ENCODE measurements at regions not wholly inside any gene's neighbourhood (a gene's known extent, or its start where the extent isn't known, plus 50 kb on each side); places are given as distances from the start of the nearest gene placed in this dataset.
"Not testable (repeated sequence)": the region's sequence is repeated elsewhere in the genome, so short reads cannot be mapped to it uniquely, and the experiment has no call there.

DNA sequence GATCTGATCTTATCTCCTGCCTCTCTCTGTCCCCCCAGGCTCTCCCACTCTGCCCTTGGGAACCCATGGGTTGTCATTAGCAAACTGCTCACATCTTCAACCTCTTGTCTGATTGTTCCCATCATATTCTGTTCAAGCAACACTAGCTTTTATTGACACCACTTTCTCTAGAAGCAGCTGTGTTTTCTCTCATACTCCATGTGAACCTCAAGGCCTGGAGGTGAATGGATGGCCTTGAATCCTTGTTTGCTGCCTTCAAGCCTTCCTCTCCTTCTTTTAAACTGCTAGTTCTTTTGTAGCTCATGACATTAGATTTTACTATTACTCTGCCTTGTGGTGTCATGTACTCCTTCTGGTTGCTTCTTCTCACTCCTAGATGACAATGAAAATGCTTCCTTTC, 149.5 kb upstream of the WDFY3 start:
- H3K4me3 ChIP-seq = no peak overlapping the region
- H3K27me3 ChIP-seq (ENCODE audit: low read depth) = no peaks in the 10 kb centered on the region
- DNase-seq (ENCODE audit: low spot score in 2 of 2) = no peak
- H3K36me3 ChIP-seq (replicated peaks) = no peaks in the 10 kb centered on the region
- no peaks in the 10 kb centered on the region for H3K9me3 ChIP-seq
- no peaks in the 10 kb centered on the region for H3K4me1 ChIP-seq
- in situ Hi-C loops (cut with MboI; ENCODE audit: low sequenced_read_pairs) = no loop called here

DNA sequence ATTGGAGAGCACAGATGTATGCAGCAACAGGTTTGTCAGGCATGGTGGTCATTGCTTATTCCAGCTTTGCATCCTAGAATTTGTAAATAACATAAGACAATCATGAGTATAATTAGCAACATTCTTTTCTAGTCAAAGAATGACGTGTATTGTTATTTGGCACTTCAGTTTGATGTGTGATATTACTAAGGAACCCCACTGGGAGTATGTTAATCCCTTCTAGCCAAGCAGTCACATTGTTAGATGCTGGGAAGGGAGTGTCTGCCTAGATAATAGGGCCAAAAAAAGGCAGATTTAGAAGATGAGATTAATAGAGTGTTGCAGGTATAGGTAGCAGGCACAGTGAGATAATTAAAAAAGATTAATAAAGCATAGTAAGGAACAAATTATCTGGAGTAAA, 159.2 kb upstream of the WDFY3 start:
- in situ Hi-C loops (cut with MboI; ENCODE audit: low sequenced_read_pairs) = no loop called here
- Histone ChIP-seq H3K4me1 (peaks cover 13% of the 10 kb centered on the region), H3K9me3 (no peaks in the 10 kb centered on the region), H3K27me3 (ENCODE audit: low read depth) (peaks cover 3% of the 10 kb centered on the region; the same call in 1 of the 2 replicates), H3K4me3 (no peak overlapping the region), H3K36me3 (replicated peaks) (no peaks in the 10 kb centered on the region)
- peak in 1 of 2 experiments; percentile 21 for DNase-seq (ENCODE audit: low spot score in 2 of 2)

DNA sequence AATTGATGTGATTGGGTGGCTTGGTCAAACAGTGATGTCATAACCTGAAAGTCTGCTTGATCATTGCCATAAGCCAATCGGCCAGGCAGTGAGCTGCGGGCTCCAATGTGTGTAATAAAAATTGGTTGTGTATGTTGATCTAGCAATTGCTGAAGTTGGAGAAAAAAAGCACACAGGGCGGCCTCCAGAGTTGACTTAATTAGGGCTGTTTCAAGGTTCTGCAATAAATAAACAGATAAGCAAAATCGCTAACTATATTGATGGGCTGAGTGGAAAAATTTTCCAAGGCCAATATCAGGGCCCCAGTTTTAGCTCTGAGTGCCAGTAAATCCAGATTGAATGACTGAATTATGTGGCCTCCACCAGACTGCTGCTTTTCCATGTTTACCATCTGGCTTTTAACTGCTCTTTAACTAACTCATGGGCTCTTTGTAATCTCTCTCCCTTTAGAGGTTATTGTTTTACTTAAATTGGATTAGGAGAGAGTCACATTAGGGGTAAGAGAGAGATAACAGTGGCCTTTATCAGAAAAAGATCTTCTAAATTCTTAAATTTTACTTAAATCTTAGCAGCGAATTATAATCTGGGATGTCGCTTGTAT, 160.6 kb upstream of the WDFY3 start:
- in situ Hi-C loops (cut with MboI; ENCODE audit: low sequenced_read_pairs) = no loop called here
- Histone ChIP-seq H3K27me3 (ENCODE audit: low read depth) (0 out of 2 replicates have a peak, but pooled peaks cover 2% of the 10 kb centered on the region), H3K4me3 (no peak overlapping the region), H3K36me3 (replicated peaks) (no peaks in the 10 kb centered on the region), H3K9me3 (no peaks in the 10 kb centered on the region), H3K4me1 (peaks cover 13% of the 10 kb centered on the region)
- DNase-seq (ENCODE audit: low spot score in 2 of 2) = no peak

DNA sequence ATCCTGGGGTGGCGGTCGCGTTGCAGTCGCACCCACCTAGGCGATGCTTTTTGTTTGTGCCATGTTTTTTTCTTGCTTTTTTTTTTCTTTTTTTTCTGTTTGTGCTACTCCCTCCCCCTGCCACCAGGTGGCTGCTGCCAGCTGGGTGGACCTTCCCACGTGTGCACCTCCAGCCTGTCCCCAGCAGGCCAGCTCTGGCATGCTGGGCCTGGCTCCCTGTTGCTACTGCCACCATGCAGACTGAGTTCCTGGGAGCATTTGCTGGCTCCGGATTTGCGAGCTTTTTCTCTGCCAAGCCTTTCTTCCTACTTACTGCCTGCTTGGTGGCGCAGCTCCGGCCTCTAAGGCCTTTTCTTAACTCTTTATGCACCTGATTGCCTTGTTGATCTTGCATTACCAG, 161.2 kb upstream of the WDFY3 start:
- H3K4me1 ChIP-seq = peaks cover 13% of the 10 kb centered on the region

GRCh38 chr4:85128246-85129204, 162.0 kb upstream of the WDFY3 start:
- H3K4me3 ChIP-seq = no peak overlapping the region
- in situ Hi-C loops (cut with MboI; ENCODE audit: low sequenced_read_pairs) = no loop called here
- DNase-seq (ENCODE audit: low spot score in 2 of 2) = peak; percentile 44 to 54
- H3K4me1 ChIP-seq = peaks cover 13% of the 10 kb centered on the region
- peaks cover 2% of the 10 kb centered on the region; the same call in 1 of the 2 replicates for H3K27me3 ChIP-seq (ENCODE audit: low read depth)
- H3K9me3 ChIP-seq = no peaks in the 10 kb centered on the region
- H3K36me3 ChIP-seq (replicated peaks) = no peaks in the 10 kb centered on the region

More for the DNA sequence above, 161.2 kb upstream of the WDFY3 start:
- no peak overlapping the region for H3K4me3 ChIP-seq
- in situ Hi-C loops (cut with MboI; ENCODE audit: low sequenced_read_pairs) = no loop called here
- no peaks in the 10 kb centered on the region for H3K9me3 ChIP-seq
- no peaks in the 10 kb centered on the region for H3K36me3 ChIP-seq (replicated peaks)
- peak; percentile 22 to 54 for DNase-seq (ENCODE audit: low spot score in 2 of 2)
- H3K27me3 ChIP-seq (ENCODE audit: low read depth) = 0 out of 2 replicates have a peak, but pooled peaks cover 2% of the 10 kb centered on the region

- H3K27me3 ChIP-seq (ENCODE audit: low read depth); in situ Hi-C loops (cut with MboI; ENCODE audit: low sequenced_read_pairs); H3K9me3 ChIP-seq; H3K36me3 ChIP-seq (replicated peaks); H3K4me3 ChIP-seq: not testable (repeated sequence)
- peak in 1 of 2 experiments; percentile 31 for DNase-seq (ENCODE audit: low spot score in 2 of 2)
- H3K4me1 ChIP-seq = peaks cover 12% of the 10 kb centered on the region
Measured at GRCh38 chr4:85129354-85130125, 163.1 kb upstream of the WDFY3 start.

DNA sequence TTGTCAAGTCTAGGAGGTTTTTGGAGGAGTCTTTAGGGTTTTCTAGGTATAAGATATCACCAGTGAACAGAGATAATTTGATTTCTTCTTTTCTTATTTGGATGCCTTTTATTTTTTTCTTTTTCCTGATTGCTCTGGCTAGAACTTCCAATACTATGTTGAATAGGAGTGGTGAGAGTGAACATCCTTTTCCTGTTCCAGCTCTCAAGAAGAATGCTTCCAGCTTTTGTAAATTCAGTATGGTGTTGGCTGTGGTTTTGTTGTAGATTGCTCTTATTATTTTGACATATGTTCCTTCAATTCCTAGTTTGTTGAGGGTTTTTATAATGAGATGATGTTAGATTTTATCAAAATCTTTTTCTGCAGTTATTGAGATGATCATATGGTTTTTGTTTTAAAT, 165.6 kb upstream of the WDFY3 start:
- Histone ChIP-seq H3K9me3 (no peaks in the 10 kb centered on the region), H3K4me3 (no peak overlapping the region), H3K36me3 (replicated peaks) (no peaks in the 10 kb centered on the region), H3K4me1 (peaks cover 9% of the 10 kb centered on the region), H3K27me3 (ENCODE audit: low read depth) (peaks cover 2% of the 10 kb centered on the region; the same call in 1 of the 2 replicates)
- DNase-seq (ENCODE audit: low spot score in 2 of 2) = no peak
- in situ Hi-C loops (cut with MboI; ENCODE audit: low sequenced_read_pairs) = no loop called here

- H3K36me3 ChIP-seq (replicated peaks) = no peaks in the 10 kb centered on the region
- peaks cover 9% of the 10 kb centered on the region for H3K4me1 ChIP-seq
- no peaks in the 10 kb centered on the region for H3K9me3 ChIP-seq
- no peak for DNase-seq (ENCODE audit: low spot score in 2 of 2)
- H3K4me3 ChIP-seq = no peak overlapping the region
- peaks cover 2% of the 10 kb centered on the region; the same call in 1 of the 2 replicates for H3K27me3 ChIP-seq (ENCODE audit: low read depth)
- in situ Hi-C loops (cut with MboI; ENCODE audit: low sequenced_read_pairs) = no loop called here
Measured at GRCh38 chr4:85132570-85132969, 166.1 kb upstream of the WDFY3 start.

- H3K4me3 ChIP-seq; in situ Hi-C loops (cut with MboI; ENCODE audit: low sequenced_read_pairs); H3K4me1 ChIP-seq; H3K9me3 ChIP-seq; H3K36me3 ChIP-seq (replicated peaks): not testable (repeated sequence)
- peak in 1 of 2 experiments; percentile 66 for DNase-seq (ENCODE audit: low spot score in 2 of 2)
- H3K27me3 ChIP-seq (ENCODE audit: low read depth) = peaks cover 13% of the 10 kb centered on the region
Measured at GRCh38 chr4:85139749-85140148, 173.3 kb upstream of the WDFY3 start.

DNA sequence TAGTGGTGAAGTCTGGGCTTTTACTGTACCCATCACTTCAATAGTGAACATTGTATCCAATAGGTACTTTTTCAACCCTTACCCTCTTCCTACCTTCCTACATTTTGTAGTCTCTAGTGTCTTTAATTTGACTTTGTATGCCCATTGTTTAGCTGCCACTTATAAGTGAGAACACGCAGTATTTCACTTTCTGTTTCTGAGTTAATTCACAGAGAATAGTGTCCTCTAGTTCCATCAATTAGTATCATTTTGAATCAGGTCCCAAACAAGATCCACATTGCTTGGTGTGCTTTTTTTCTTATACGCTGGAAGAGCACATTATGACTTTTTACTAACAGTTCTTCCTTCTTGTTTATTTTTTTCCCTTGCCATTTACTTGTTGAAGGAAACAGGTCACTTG, 176.0 kb upstream of the WDFY3 start:
- H3K4me3 ChIP-seq = no peak overlapping the region

DNA sequence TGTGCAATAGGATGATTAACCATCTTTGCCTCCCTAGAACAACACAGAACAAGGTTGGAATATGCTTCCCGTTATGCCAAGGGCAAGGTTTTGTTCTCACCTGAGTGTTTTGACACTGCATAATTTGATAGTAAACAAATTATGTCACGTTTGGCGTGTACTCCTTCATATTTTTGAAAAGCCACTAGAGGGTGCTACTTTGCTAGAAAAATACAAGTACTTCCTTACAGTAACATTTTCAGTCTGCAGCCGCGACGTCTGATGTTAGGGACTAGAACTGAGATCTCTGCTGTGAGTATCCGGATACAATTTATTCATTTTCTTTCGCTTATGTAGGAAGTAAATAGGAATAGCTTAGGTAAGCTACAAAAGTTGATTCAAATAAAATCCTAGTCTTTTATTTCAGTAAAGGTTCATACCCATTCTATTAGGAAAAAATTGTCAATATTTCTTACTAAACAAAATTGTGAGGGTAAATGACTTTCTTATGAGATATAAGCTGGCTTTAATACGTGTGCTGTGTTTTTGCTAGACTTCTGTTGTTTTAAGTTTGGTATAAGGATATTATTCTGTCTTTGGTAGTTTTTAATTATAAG, 181.1 kb upstream of the WDFY3 start:
- in situ Hi-C loops (cut with MboI; ENCODE audit: low sequenced_read_pairs) = no loop called here
- peaks cover 20% of the 10 kb centered on the region for H3K27me3 ChIP-seq (ENCODE audit: low read depth)
- peak; percentile 47 to 58 for DNase-seq (ENCODE audit: low spot score in 2 of 2)
- no peaks in the 10 kb centered on the region for H3K4me1 ChIP-seq
- no peaks in the 10 kb centered on the region for H3K9me3 ChIP-seq
- no peaks in the 10 kb centered on the region for H3K36me3 ChIP-seq (replicated peaks)
- H3K4me3 ChIP-seq = no peak overlapping the region

More for the DNA sequence above, 176.0 kb upstream of the WDFY3 start:
- Histone ChIP-seq H3K36me3 (replicated peaks) (no peaks in the 10 kb centered on the region), H3K27me3 (ENCODE audit: low read depth) (peaks cover 15% of the 10 kb centered on the region), H3K9me3 (no peaks in the 10 kb centered on the region), H3K4me1 (no peaks in the 10 kb centered on the region)
- DNase-seq (ENCODE audit: low spot score in 2 of 2) = no peak
- in situ Hi-C loops (cut with MboI; ENCODE audit: low sequenced_read_pairs) = no loop called here

- no peak overlapping the region for H3K4me3 ChIP-seq
- H3K9me3 ChIP-seq = no peaks in the 10 kb centered on the region
- DNase-seq (ENCODE audit: low spot score in 2 of 2) = no peak
- H3K27me3 ChIP-seq (ENCODE audit: low read depth) = peaks cover 13% of the 10 kb centered on the region
- H3K4me1 ChIP-seq = no peaks in the 10 kb centered on the region
- in situ Hi-C loops (cut with MboI; ENCODE audit: low sequenced_read_pairs) = no loop called here
- H3K36me3 ChIP-seq (replicated peaks) = no peaks in the 10 kb centered on the region
Measured at GRCh38 chr4:85149676-85150075, 183.2 kb upstream of the WDFY3 start.

DNA sequence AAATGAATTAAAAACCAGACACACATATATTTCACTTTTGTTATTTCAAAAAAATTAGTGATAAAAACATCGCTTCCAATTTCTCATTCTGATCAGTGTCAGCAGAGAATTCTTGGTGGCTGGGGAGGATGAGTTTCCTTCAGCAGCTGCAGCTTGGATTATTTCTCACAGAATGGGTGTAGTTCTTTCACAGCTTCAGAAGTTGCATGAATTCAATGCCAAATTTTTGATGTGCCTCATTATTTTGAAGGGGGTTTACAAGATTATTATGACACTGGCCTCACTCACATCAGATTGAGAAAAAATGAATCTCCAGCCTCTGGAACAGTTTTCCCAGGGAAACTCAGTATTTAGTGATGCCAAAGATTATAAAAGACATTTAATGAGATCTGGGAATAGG, 184.9 kb upstream of the WDFY3 start:
- H3K9me3 ChIP-seq = no peaks in the 10 kb centered on the region
- H3K36me3 ChIP-seq (replicated peaks) = no peaks in the 10 kb centered on the region
- no peak overlapping the region for H3K4me3 ChIP-seq
- DNase-seq (ENCODE audit: low spot score in 2 of 2) = no peak
- H3K4me1 ChIP-seq = no peaks in the 10 kb centered on the region
- peaks cover 11% of the 10 kb centered on the region for H3K27me3 ChIP-seq (ENCODE audit: low read depth)
- in situ Hi-C loops (cut with MboI; ENCODE audit: low sequenced_read_pairs) = no loop called here

Measured in HAP-1 (cell line).